ENCODE measurements at regions not wholly inside any gene's neighbourhood (a gene's known extent, or its start where the extent isn't known, plus 50 kb on each side); places are given as distances from the start of the nearest gene placed in this dataset.

DNA sequence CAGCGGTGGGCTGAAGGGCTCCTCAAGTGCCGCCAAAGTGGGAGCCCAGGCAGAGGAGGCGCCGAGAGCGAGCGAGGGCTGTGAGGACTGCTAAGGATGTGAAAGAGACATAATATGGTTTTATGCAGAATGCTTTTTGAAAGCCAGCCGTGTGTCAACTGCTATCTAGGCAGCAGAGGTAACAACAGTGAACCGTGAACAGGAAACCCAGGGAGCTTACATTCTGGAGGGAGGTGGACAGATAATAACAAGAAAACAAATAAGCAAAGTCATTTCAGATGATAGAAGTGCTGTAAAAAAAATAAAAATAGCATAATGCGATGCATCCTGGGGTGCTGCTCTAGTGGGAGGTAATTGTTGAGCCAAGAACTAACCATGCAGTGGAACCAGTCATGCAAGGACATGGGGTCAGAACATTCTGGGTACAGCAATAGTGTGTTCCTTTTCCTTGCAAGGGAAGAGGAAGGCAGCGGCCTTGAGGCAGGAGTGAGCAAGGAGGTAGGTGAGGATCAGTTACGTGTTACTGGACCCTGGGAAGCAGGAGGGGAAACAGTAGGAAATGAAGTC is 134.4 kb upstream of the TMEM170B start:
- no peak for TF ChIP-seq CTCF (IDR thresholded peaks at IDR 0.05)
- TF ChIP-seq POLR2A (IDR thresholded peaks at IDR 0.05) = no peak
